Spleen (tissue), 11 donors: ENCODE measurements at regions not wholly inside any gene's neighbourhood (a gene's known extent, or its start where the extent isn't known, plus 50 kb on each side); places are given as distances from the start of the nearest gene placed in this dataset.

ENCODE experiments used
- DNase-seq: peaks from one replicate; pipeline ENCODE4 v3.0.0-alpha.2; 2020
- H3K27ac ChIP-seq, 8 donors: fragments of 200-600 bp; sonication (generic) in 7 of 8; 1 replicate in 4 of 8; 2 replicates in 4 of 8; pipeline versions ENCODE4 v1.5.0 to v1.8.0; 2016 to 2021; ENCODE audit warnings: inconsistent platforms in 4 of 8, mild to moderate bottlenecking in 4 of 8, moderate library complexity in 1 of 8
- H3K27me3 ChIP-seq, 7 donors: fragments of 200-600 bp; sonication (generic) in 6 of 7; replicated peaks in 1 of 7; 1 replicate in 4 of 7; 2 replicates in 3 of 7; pipeline versions ENCODE4 v1.5.0 to v1.8.0; 2016 to 2021; ENCODE audit warnings: inconsistent platforms in 3 of 7, mild to moderate bottlenecking in 1 of 7
- H3K36me3 ChIP-seq, 6 donors: fragments of 200-600 bp; sonication (generic) in 5 of 6; 1 replicate in 4 of 6; 2 replicates in 2 of 6; pipeline versions ENCODE4 v1.5.0 to v1.8.0; 2016 to 2021; ENCODE audit warnings: inconsistent platforms in 2 of 6
- H3K4me1 ChIP-seq, 6 donors: fragments of 200-600 bp; sonication (generic) in 5 of 6; 1 replicate in 3 of 6; 2 replicates in 3 of 6; pipeline versions ENCODE4 v1.5.0 to v1.8.0; 2016 to 2021; ENCODE audit warnings: inconsistent platforms in 3 of 6
- H3K4me3 ChIP-seq, 8 donors: fragments of 200-600 bp; sonication (generic) in 7 of 8; 1 replicate in 4 of 8; 2 replicates in 4 of 8; pipeline versions ENCODE4 v1.5.0 to v1.8.0; 2016 to 2021; ENCODE audit warnings: inconsistent platforms in 4 of 8, mild to moderate bottlenecking in 4 of 8, moderate library complexity in 2 of 8
- H3K9me3 ChIP-seq, 8 donors: fragments of 200-600 bp; sonication (generic) in 7 of 8; 1 replicate in 4 of 8; 2 replicates in 4 of 8; pipeline versions ENCODE4 v1.5.0 to v1.8.0; 2016 to 2021; ENCODE audit warnings: inconsistent platforms in 4 of 8
- CTCF ChIP-seq, 11 experiments: fragments of 200-600 bp in 7 of 11; fragments of 450-650 bp in 4 of 11; sonication (generic) in 4 of 11; IDR thresholded peaks in 8 of 11; conservative IDR thresholded peaks in 3 of 11; 1 replicate in 7 of 11; 2 replicates in 4 of 11; pipeline versions ENCODE4 v1.4.0 to v1.8.0; 2016 to 2021; ENCODE audit warnings: antibody characterized with exemption in 11 of 11, inconsistent platforms in 4 of 11, mild to moderate bottlenecking in 1 of 11
- POLR2A ChIP-seq, 3 donors: fragments of 450-650 bp; IDR thresholded peaks; one replicate each; pipeline ENCODE4 v1.5.1; 2017; ENCODE audit warnings: antibody characterized with exemption in 3 of 3, mild to moderate bottlenecking in 1 of 3
- POLR2AphosphoS5 ChIP-seq, 3 donors: sonication (generic); formaldehyde crosslinking; IDR thresholded peaks; one replicate each; pipeline ENCODE4 v1.5.1; 2017; ENCODE audit warnings: antibody characterized with exemption in 3 of 3
- WGBS, 5 donors: extraction: QIAGEN DNeasy Blood & Tissue Kit in 3 of 5; methylation state at CpG; one replicate each; pipeline versions ENCODE4 v1.1.5 to v1.1.7; 2013 to 2018; 5-methylcytosine and 5-hydroxymethylcytosine counted together
- intact Hi-C: fragments of 100-400 bp; cut with DNase I; formaldehyde crosslinking; loops from one replicate; pipeline ENCODE4 v1.15.0; 2023; ENCODE audit warnings: low total_unique reads
- donor health status: healthy with polysubstance abuse.
- donor health status: DM: no; HTN: no; CAD: no; lungs with moderate emphysema.
- donor health status: DM: no; HTN: no; CAD: no.
- donor health status: Bipolar disorder and iron deficiency.
- donor health status: healthy.
- donor health status: DM: no; HTN: no; CAD: no.
- donor health status: DM: yes; HTN: yes; CAD: no.

- peaks cover 4 to 28% (median 12%) of the 10 kb centered on the region in 6 donors for H3K4me1 ChIP-seq
- intact Hi-C loops = no loop called here
- no peak for TF ChIP-seq POLR2A (IDR thresholded peaks at IDR 0.05)
- no peak for TF ChIP-seq POLR2AphosphoS5 (IDR thresholded peaks at IDR 0.05)
- TF ChIP-seq CTCF (IDR thresholded peaks at IDR 0.05 in 8 of 11, conservative IDR thresholded peaks at IDR 0.05 in 3 of 11) = no peak
- no peak overlapping the region for H3K27ac ChIP-seq
- DNase-seq = no peak
- no peaks in the 10 kb centered on the region for H3K27me3 ChIP-seq
- no peaks in the 10 kb centered on the region for H3K36me3 ChIP-seq
- no peak overlapping the region for H3K4me3 ChIP-seq
- H3K9me3 ChIP-seq = no peaks in the 10 kb centered on the region
Observed at GRCh38 chr2:145408980-145409379, 889.1 kb upstream of the ZEB2 start.

GRCh38 chr2:145404690-145405089 lies 884.8 kb upstream of the ZEB2 start:
- H3K27ac ChIP-seq = no peak overlapping the region
- H3K36me3 ChIP-seq = no peaks in the 10 kb centered on the region
- intact Hi-C loops = no loop called here
- no peak overlapping the region for H3K4me3 ChIP-seq
- H3K27me3 ChIP-seq = no peaks in the 10 kb centered on the region
- H3K4me1 ChIP-seq = no peaks in the 10 kb centered on the region
- DNase-seq = no peak
- H3K9me3 ChIP-seq = no peaks in the 10 kb centered on the region
- TF ChIP-seq CTCF (IDR thresholded peaks at IDR 0.05 in 8 of 11, conservative IDR thresholded peaks at IDR 0.05 in 3 of 11) (no peak), POLR2A (IDR thresholded peaks at IDR 0.05) (no peak), POLR2AphosphoS5 (IDR thresholded peaks at IDR 0.05) (no peak)
- WGBS, 5 donors = 63 to 86% (median 81%) methylated on average over 1 of the region's 1 CpG

GRCh38 chr2:145402706-145403277 lies 882.9 kb upstream of the ZEB2 start:
- Histone ChIP-seq H3K27me3 (no peaks in the 10 kb centered on the region), H3K4me1 (no peaks in the 10 kb centered on the region), H3K36me3 (no peaks in the 10 kb centered on the region), H3K27ac (no peak overlapping the region), H3K4me3 (no peak overlapping the region), H3K9me3 (no peaks in the 10 kb centered on the region)
- no peak for TF ChIP-seq POLR2A (IDR thresholded peaks at IDR 0.05)
- TF ChIP-seq CTCF (IDR thresholded peaks at IDR 0.05 in 8 of 11, conservative IDR thresholded peaks at IDR 0.05 in 3 of 11) = no peak
- no peak for DNase-seq
- intact Hi-C loops = no loop called here
- WGBS, 5 donors = 93 to 97% (median 96%) methylated on average over 2 of the region's 2 CpGs

- 0 to 97% (median 2%) methylated on average over 1 of the region's 1 CpG for WGBS, 5 donors
- intact Hi-C loops = no loop called here
- no peak for TF ChIP-seq CTCF (IDR thresholded peaks at IDR 0.05 in 8 of 11, conservative IDR thresholded peaks at IDR 0.05 in 3 of 11)
- no peak for TF ChIP-seq POLR2AphosphoS5 (IDR thresholded peaks at IDR 0.05)
- no peak for TF ChIP-seq POLR2A (IDR thresholded peaks at IDR 0.05)
- no peaks in the 10 kb centered on the region for H3K36me3 ChIP-seq
- H3K27ac ChIP-seq = no peak overlapping the region
- no peaks in the 10 kb centered on the region for H3K9me3 ChIP-seq
- H3K4me1 ChIP-seq = no peaks in the 10 kb centered on the region
- H3K4me3 ChIP-seq = no peak overlapping the region
- no peaks in the 10 kb centered on the region for H3K27me3 ChIP-seq
- DNase-seq = no peak
Observed at GRCh38 chr2:145399131-145399530, 879.2 kb upstream of the ZEB2 start.
